ENCODE measurements at regions not wholly inside any gene's neighbourhood (a gene's known extent, or its start where the extent isn't known, plus 50 kb on each side); places are given as distances from the start of the nearest gene placed in this dataset.

GRCh38 chr2:575030-575726 is 102.0 kb downstream of the TMEM18 start:
- DNase-seq (ENCODE audit: low read depth in 2 of 2), result no peak

GRCh38 chr2:573805-574392 is 103.3 kb downstream of the TMEM18 start:
- DNase-seq (ENCODE audit: low read depth in 2 of 2), result no peak

GRCh38 chr2:573025-573424 is 104.2 kb downstream of the TMEM18 start:
- DNase-seq (ENCODE audit: low read depth in 2 of 2), result no peak

GRCh38 chr2:569681-570080 is 107.5 kb downstream of the TMEM18 start:
- DNase-seq (ENCODE audit: low read depth in 2 of 2), result no peak

GRCh38 chr2:568639-569235 is 108.5 kb downstream of the TMEM18 start:
- DNase-seq (ENCODE audit: low read depth in 2 of 2), result no peak

- DNase-seq (ENCODE audit: low read depth in 2 of 2), result no peak
These were observed 109.2 kb downstream of the TMEM18 start for GRCh38 chr2:567865-568638.

- no peak for DNase-seq (ENCODE audit: low read depth in 2 of 2)
These were observed 109.7 kb downstream of the TMEM18 start for GRCh38 chr2:567496-567864.

- DNase-seq (ENCODE audit: low read depth in 2 of 2), result no peak
These were observed 110.6 kb downstream of the TMEM18 start for GRCh38 chr2:566379-567313.

- DNase-seq (ENCODE audit: low read depth in 2 of 2), result no peak
These were observed 112.6 kb downstream of the TMEM18 start for GRCh38 chr2:564471-565181.

- no peak for DNase-seq (ENCODE audit: low read depth in 2 of 2)
These were observed 113.7 kb downstream of the TMEM18 start for GRCh38 chr2:563512-563911.

- no peak for DNase-seq (ENCODE audit: low read depth in 2 of 2)
These were observed 114.5 kb downstream of the TMEM18 start for GRCh38 chr2:562391-563364.

GRCh38 chr2:558879-559278 is 118.3 kb downstream of the TMEM18 start:
- no peak for DNase-seq (ENCODE audit: low read depth in 2 of 2)

- DNase-seq (ENCODE audit: low read depth in 2 of 2), result no peak
These were observed 118.9 kb downstream of the TMEM18 start for GRCh38 chr2:558302-558642.

- DNase-seq (ENCODE audit: low read depth in 2 of 2), result no peak
These were observed 119.4 kb downstream of the TMEM18 start for GRCh38 chr2:557635-558301.

GRCh38 chr2:556485-556884 is 120.7 kb downstream of the TMEM18 start:
- DNase-seq (ENCODE audit: low read depth in 2 of 2), result no peak

- DNase-seq (ENCODE audit: low read depth in 2 of 2), result no peak
These were observed 121.9 kb downstream of the TMEM18 start for GRCh38 chr2:555164-555922.

GRCh38 chr2:554444-554843 is 122.8 kb downstream of the TMEM18 start:
- no peak for DNase-seq (ENCODE audit: low read depth in 2 of 2)

- no peak for DNase-seq (ENCODE audit: low read depth in 2 of 2)
These were observed 124.3 kb downstream of the TMEM18 start for GRCh38 chr2:552906-553305.

GRCh38 chr2:551621-552020 is 125.6 kb downstream of the TMEM18 start:
- DNase-seq (ENCODE audit: low read depth in 2 of 2), result no peak
